T-helper 2 cell treated with Interferon-gamma antibody and Interleukin-4, amounts not matched to agents 100 ng/mL and 5 ng/mL, for 36 hours (primary cell): ENCODE measurements at regions not wholly inside any gene's neighbourhood (a gene's known extent, or its start where the extent isn't known, plus 50 kb on each side); places are given as distances from the start of the nearest gene placed in this dataset.
"Not testable (repeated sequence)": the region's sequence is repeated elsewhere in the genome, so short reads cannot be mapped to it uniquely, and the experiment has no call there.

Experiments used
- intact Hi-C: fragments of 100-400 bp; cut with micrococcal nuclease; formaldehyde crosslinking; loops from one replicate; pipeline ENCODE4 v1.15.1; 2023

DNA sequence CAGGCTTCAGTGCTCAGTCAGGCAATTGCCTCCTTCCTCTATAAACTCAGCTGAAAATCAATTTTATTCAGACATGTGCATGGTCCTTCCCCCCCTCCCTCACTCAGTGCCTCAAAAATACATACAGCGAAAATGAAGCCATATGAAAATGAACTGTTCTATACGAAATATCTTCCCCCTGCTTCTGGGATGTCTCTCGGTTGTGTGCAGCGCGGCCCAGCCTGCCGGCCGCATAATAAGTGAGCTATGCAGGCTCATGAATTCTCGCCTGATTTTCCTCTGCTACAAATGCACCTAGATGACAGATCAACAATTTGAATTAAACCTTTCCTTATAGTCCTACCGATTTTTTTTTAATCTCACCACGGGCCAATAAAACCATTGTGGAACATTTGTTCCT lies 252.9 kb downstream of the CRLF2 start:
- intact Hi-C loops: no loop called here

- intact Hi-C loops: not testable (repeated sequence)
These were observed 257.2 kb downstream of the CRLF2 start for GRCh38 chrX:955168-955781.

DNA sequence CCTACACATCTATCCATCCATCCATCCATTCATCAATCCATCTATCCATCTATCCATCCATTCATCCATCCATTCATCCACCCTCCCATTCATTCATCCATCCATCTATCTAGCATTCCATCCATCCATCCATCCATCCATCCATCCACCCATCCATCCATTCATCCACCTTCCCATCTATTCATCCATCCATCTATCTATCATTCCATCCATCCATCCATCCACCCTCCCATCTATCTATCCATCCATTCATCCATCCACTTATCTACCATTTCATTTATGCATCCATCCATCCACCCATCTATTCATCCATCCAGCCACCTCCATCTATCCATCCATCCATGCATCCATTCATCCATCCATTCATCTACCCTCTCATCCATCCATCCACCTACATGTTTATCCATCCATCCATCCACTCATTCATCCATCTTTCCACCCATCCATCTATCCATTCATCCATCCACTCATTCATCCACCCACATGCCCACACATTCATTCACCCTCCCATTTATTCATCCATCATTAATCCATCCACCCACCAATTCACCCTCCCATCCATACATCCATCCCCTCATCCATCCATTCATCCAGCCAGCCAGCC lies 258.5 kb downstream of the CRLF2 start:
- intact Hi-C loops: no loop called here

GRCh38 chrX:952816-953215 lies 259.6 kb downstream of the CRLF2 start:
- intact Hi-C loops: no loop called here

DNA sequence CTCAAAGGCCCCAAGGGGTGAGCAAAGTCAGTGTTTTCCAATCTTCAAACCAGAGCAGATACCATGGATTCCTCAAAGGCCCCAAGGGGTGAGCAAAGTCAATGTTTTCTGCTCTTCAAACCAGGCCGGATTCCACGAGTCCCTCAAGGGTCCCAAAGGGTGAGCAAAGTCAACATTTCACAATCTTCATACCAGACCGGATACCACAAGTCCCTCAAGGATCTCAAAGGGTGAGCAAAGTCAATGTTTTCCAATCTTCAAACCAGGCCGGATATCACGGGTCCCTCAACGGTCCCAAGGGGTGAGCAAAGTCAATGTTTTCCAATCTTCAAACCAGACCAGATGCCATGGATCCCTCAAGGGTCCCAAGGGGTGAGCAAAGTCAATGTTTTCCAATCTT lies 265.2 kb downstream of the CRLF2 start:
- intact Hi-C loops: not testable (repeated sequence)

GRCh38 chrX:943035-943434 lies 269.4 kb downstream of the CRLF2 start:
- intact Hi-C loops: no loop called here

DNA sequence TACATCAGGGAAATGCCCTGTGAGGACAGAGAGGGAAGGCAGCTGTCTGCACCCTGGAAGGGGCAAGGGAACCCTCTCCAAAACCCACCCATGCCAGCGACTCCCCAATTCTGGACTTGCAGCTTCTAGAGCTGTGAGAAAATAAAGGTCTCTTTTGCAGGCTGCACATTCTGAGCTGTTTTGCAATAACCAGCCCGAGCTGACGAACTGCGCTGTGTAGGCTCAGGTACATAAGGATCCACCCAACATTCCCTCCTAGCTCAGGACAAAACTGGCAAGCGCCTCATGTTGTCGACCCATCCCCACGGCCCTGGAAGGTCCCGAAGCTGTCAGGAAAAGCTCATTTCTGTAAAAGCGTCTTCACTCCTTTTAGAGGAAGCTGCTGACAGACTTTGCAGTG lies 271.8 kb downstream of the CRLF2 start:
- intact Hi-C loops: no loop called here

DNA sequence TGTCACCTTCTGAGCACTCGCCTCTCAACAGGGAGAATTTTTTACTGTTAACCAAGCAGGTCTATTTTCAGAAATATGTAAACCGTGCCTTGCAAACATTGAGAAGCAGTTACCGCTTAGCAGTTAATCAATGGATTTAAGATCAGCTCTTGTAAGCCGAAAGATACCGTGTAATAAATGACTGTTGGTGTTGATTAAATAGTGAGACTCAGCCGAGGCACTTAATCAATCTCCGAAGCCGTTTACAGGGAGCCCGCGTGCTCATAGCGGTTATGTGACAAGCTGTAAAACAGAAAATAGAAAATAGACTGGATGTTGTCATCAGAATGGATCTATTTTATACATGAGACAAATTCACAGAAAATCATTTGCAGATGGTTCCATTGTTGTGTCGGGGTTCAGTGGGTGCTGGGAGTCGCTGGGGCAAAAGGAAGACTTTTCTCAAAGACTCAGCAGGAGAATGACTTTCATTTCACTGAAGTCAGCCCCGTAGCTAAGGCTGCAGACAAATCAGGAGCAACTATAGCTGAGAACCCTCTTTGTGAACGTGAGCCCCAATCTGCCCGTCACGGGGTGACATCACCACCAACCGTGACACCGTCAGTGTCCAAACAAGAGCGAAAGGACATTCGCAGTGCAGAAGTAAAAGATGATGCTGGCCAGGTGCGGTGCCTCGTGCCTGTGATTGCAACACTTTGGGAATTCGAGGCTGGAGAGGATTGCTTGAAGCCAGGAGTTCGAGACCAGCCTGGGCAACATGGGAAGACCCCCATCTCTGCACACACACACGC lies 275.3 kb downstream of the CRLF2 start:
- intact Hi-C loops: no loop called here

- intact Hi-C loops: no loop called here
These were observed 278.8 kb downstream of the CRLF2 start for GRCh38 chrX:933611-934010.

- intact Hi-C loops: no loop called here
These were observed 283.8 kb downstream of the CRLF2 start for GRCh38 chrX:928606-929005.

DNA sequence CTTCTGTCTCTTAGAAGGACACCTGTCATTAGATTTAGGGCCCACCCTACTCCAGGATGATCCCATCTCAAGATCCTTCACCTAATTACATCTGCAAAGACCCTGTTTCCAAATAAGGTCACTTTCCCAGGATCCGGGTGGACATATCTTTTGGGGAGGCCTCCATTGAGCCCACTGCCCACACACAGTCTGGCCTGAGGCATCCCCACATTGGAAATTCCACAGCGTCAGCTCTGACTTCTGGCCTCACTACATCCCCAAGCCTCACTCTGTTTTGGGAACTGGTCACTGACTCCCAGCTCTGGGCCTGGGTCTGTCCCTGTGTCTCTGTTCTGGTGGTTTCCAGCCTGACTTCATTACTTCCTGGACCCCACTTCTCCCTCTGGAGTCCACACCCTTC lies 285.5 kb downstream of the CRLF2 start:
- intact Hi-C loops: no loop called here

DNA sequence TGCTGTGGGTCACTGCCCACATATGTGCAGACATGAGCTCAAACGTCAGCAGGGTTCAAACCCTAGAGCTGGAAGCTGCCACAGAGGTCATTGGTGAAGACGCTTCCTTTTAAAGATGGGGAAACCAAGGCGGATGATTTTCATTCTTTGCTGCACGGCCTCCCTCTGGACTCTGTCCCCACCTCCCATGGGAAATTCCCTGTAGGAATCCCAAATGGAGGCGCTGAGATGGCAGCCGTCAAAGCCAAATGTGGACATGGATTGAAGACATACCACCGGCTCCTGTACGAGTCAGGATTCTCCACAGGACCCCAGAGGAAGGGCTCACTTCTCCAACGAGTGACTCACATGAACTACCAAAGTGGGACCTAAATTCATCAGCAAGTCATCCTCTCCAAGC lies 286.4 kb downstream of the CRLF2 start:
- intact Hi-C loops: no loop called here

DNA sequence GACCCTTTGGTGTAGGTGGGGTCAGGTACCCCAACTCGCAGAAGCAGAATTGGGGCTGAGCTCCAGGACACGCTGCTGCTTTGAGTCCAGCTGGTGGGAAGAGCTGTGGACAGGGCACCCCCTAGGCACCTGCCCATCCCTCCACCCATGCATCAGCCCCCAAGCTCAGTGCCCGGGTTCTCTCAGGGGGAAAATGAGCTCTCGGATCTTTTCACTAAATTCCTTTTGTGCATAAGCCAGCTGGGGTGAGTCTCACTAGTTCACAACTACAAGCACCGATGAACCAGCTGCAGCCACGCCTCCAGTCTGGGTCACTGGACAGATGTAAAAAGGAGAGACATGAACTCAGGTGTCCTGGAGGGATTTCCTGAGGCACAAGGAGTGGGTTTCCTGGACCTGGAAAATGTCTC lies 286.8 kb downstream of the CRLF2 start:
- intact Hi-C loops: no loop called here

GRCh38 chrX:925094-925493 lies 287.4 kb downstream of the CRLF2 start:
- intact Hi-C loops: no loop called here

DNA sequence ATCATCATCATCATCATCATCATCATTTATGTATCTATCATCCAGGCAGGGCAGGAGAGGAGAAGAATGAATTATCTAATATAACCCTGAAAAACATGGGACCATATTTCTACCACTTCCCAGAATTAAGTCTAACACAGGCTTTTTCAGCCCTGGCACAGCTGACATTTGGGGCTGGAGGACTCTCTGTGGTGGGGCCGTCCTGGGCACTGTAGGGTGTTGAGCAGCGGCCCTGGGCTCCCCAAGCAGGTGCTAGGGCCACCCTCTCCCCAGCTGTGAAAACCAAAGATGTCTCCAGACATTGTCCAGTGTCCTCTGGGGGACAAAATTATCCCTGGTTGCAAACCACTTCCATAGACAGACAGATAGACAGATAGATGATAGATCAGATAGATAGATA lies 288.4 kb downstream of the CRLF2 start:
- intact Hi-C loops: no loop called here

- intact Hi-C loops: no loop called here
These were observed 289.7 kb downstream of the SHOX start for GRCh38 chrX:920234-920799.

- intact Hi-C loops: no loop called here
These were observed 285.6 kb downstream of the SHOX start for GRCh38 chrX:916230-916599.

DNA sequence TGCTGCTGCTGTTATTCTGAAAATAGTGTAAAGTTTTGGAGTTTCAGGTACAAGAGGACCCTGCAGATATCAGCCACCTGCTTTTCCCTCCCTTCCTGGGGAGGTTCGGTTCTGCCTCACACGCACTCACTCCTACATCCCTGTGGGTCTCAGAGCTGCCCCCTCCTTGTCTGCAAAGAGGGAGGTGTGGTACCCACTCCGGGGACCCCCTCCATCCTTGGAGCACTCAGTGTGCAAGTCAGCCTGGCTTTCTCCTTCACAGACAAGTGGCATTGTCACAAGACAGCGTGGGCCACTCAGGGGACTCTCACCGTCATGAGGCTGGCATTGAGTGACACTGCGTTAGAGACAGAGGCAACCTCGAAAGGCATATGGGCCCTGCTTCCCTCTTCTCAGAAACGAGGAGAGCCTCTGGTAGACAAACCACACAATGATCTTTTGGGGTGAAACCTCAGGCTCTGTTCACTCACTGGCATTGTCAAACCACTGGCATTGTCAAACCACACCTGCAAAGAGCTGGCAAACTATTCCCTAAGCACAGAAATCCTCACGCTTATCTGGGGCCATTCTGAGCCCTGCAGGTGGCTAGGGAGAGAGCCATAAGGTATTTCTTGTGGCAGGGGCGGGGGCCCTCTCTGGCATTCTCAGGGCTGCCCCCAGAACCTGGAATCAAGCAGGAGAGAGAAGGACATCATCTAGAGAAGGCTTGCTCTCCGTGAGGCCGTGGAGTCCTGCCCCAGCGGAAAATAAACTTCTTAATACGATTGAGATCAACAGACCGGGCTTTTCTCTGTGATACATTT lies 285.0 kb downstream of the SHOX start:
- intact Hi-C loops: no loop called here

DNA sequence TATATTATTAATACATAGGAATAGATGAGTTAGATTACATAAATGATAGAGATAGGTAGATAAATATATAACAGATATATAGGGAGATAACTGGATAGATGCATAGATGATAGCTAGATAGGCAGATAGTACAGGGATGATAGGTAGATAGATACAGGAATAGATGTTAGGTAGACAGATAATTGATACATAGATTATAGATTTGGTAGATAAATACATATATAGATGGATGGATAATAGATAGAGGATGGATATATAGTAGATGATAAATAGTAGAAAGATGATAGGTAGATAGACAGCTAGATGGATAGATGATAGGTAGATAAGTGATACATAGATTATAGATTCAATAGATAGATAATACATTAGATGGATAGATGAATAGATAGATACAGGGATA lies 283.6 kb downstream of the SHOX start:
- intact Hi-C loops: loop anchor here (5.0 kb wide), 1 partner anchor 342 kb away; no protein-coding TSS in a partner anchor

DNA sequence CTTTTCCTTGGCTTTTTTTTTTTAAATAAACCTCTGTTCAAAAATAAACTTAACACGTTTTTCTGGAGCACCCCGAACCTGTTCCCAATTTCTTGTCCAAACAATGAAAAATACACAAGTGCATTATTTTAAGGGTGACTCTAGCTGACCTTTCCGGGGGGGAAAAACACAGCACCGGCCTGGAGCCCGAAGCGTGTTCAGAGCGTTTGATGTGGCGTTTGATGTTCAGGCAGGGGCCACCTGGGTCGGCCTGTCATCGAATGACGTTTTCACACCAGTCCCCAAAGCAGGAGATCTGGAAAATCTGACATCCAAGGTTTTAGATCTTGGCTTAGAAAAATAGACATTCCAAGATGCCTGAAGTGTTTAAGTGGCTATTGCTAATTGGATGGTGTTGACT lies 282.1 kb downstream of the SHOX start:
- intact Hi-C loops: loop anchor here (5.0 kb wide), 1 partner anchor 340 kb away; no protein-coding TSS in a partner anchor

GRCh38 chrX:909068-909467 lies 278.5 kb downstream of the SHOX start:
- intact Hi-C loops: not testable (repeated sequence)

- intact Hi-C loops: no loop called here
These were observed 276.0 kb downstream of the SHOX start for GRCh38 chrX:906586-906985.
